OCI-LY7 (cell line): ENCODE measurements at regions not wholly inside any gene's neighbourhood (a gene's known extent, or its start where the extent isn't known, plus 50 kb on each side); places are given as distances from the start of the nearest gene placed in this dataset.

Source experiments
- BruUV-seq: library from RNA; stranded (reverse); fragments of 400-500 nt; replicated peaks from 2 replicates; lab custom pipeline; 2021; lab: Mats Ljungman, UMichigan
- CTCF ChIA-PET: fragments of 300-600 bp; sonication (Branson Sonifier 250); formaldehyde crosslinking; loops from one replicate; lab custom pipeline; 2022; ENCODE audit warnings: antibody characterized with exemption; ENCODE audit not compliant: unreplicated experiment; lab: Charles Lee
- POLR2A ChIA-PET: fragments of 300-600 bp; sonication (Branson Sonifier 250); formaldehyde crosslinking; loops from one replicate; lab custom pipeline; 2022; ENCODE audit warnings: antibody characterized with exemption; lab: Charles Lee
- DNase-seq: peaks from one replicate; pipeline ENCODE4 v3.0.0-alpha.2; 2015; ENCODE audit warnings: low spot score
- H2AFZ ChIP-seq: fragments of 200-600 bp; sonication (generic), shearing (Covaris generic); 2 replicates; pipeline ENCODE4 v1.6.1; 2014; ENCODE audit warnings: mild to moderate bottlenecking, antibody characterized with exemption, low read length, moderate library complexity
- H3K27ac ChIP-seq: fragments of 200-600 bp; sonication (generic); 2 replicates; pipeline ENCODE4 v1.5.1; 2014; ENCODE audit warnings: mixed run types, low read depth, mild to moderate bottlenecking, moderate library complexity, low read length, inconsistent platforms; ENCODE audit not compliant: poor library complexity, severe bottlenecking
- H3K36me3 ChIP-seq: fragments of 200-600 bp; sonication (generic); 2 replicates; pipeline ENCODE4 v1.6.1; 2014; ENCODE audit warnings: mild to moderate bottlenecking, antibody characterized with exemption, low read length, moderate library complexity, mixed read lengths; ENCODE audit not compliant: insufficient read depth
- H3K4me1 ChIP-seq: fragments of 200-600 bp; sonication (generic); 2 replicates; pipeline ENCODE4 v1.5.1; 2014; ENCODE audit warnings: mild to moderate bottlenecking, low read length; ENCODE audit not compliant: insufficient read depth, poor library complexity, severe bottlenecking
- H3K4me2 ChIP-seq: fragments of 200-600 bp; sonication (generic); 2 replicates; pipeline ENCODE4 v1.6.1; 2014; ENCODE audit warnings: mild to moderate bottlenecking, low read length
- H3K4me3 ChIP-seq: fragments of 200-600 bp; sonication (generic); 2 replicates; pipeline ENCODE4 v1.5.1; 2014; ENCODE audit warnings: mild to moderate bottlenecking, low read depth, low read length; ENCODE audit not compliant: poor library complexity, severe bottlenecking
- H3K79me2 ChIP-seq: fragments of 200-600 bp; sonication (generic); 2 replicates; pipeline ENCODE4 v1.6.1; 2016; ENCODE audit warnings: low read depth, mild to moderate bottlenecking, low read length, moderate library complexity, mixed read lengths; ENCODE audit not compliant: insufficient read depth
- H3K9me2 ChIP-seq: fragments of 200-600 bp; sonication (generic); 2 replicates; pipeline ENCODE4 v1.6.1; 2016; ENCODE audit warnings: mild to moderate bottlenecking, low read length, mixed read lengths; ENCODE audit not compliant: insufficient read depth
- H3K9me3 ChIP-seq: fragments of 200-600 bp; sonication (generic); 2 replicates; pipeline ENCODE4 v1.6.1; 2014; ENCODE audit warnings: mild to moderate bottlenecking, mixed run types, low read length, mixed read lengths
- H4K20me1 ChIP-seq: fragments of 200-600 bp; sonication (generic); 2 replicates; pipeline ENCODE4 v1.6.1; 2014; ENCODE audit warnings: mild to moderate bottlenecking, antibody characterized with exemption, low read length, moderate library complexity, mixed read lengths; ENCODE audit not compliant: insufficient read depth
- CTCF ChIP-seq: fragments of 200-600 bp; sonication (generic); conservative IDR thresholded peaks from 2 replicates; pipeline ENCODE4 v1.5.1; 2014; ENCODE audit warnings: mild to moderate bottlenecking, antibody characterized with exemption, low read length, moderate library complexity, mixed read lengths
- EZH2phosphoT487 ChIP-seq: fragments of 200-600 bp; sonication (generic); IDR thresholded peaks from 2 replicates; pipeline ENCODE4 v1.6.1; 2018; ENCODE audit warnings: low read depth, borderline replicate concordance, mild to moderate bottlenecking, mixed run types, antibody characterized with exemption, low read length, moderate library complexity, mixed read lengths
- intact Hi-C: fragments of 100-400 bp; cut with micrococcal nuclease; formaldehyde crosslinking; loops from one replicate; pipeline ENCODE4 v1.10.0; 2022; ENCODE audit not compliant: unreplicated experiment

DNA sequence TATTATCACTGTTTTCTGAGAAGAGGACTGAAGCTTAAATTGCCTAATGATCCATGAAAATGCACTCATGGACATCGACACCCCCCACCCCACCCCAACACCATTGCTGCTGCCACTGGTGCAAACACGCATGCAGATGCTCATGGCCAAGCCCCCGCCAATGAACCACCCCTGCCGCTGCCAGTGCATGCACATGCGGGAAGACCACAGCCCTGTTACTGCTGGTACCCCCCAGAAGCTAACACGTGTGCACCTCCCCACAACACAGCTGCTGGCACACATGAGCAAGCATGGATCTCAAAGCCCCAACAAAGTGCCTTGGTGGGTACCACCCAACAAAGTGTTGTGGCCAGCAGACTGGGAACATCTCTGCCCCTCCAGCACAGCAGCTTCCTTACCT lies 594.1 kb upstream of the FAT1 start:
- CTCF ChIA-PET, result no interaction called here
- POLR2A ChIA-PET, result interaction anchor here (0.6 to 1.1 kb wide), 2 partner anchors 14 to 94 kb away, joined by 3 read pairs; no protein-coding TSS in a partner anchor
- H3K4me2 ChIP-seq, result no peak overlapping the region
- H3K27ac ChIP-seq, result no peak overlapping the region
- H3K9me2 ChIP-seq, result peaks cover 4% of the 10 kb centered on the region; the same call in 1 of the 2 replicates
- H2AFZ ChIP-seq, result no peak overlapping the region
- no peak overlapping the region for H3K4me3 ChIP-seq
- no peaks in the 10 kb centered on the region for H3K9me3 ChIP-seq
- DNase-seq, result no peak
- intact Hi-C loops, result no loop called here
- H4K20me1 ChIP-seq, result no peaks in the 10 kb centered on the region
- BruUV-seq, result no TSS peak
- H3K79me2 ChIP-seq, result no peaks in the 10 kb centered on the region
- H3K4me1 ChIP-seq, result peaks cover 12% of the 10 kb centered on the region
- H3K36me3 ChIP-seq, result no peaks in the 10 kb centered on the region
- TF ChIP-seq EZH2phosphoT487, result no peak
- TF ChIP-seq CTCF, result no peak

GRCh38 chr4:187321711-187322110 lies 598.1 kb upstream of the FAT1 start:
- TF ChIP-seq EZH2phosphoT487, result no peak
- no peak overlapping the region for H3K4me3 ChIP-seq
- peaks cover 4% of the 10 kb centered on the region; the same call in 1 of the 2 replicates for H3K9me2 ChIP-seq
- H3K36me3 ChIP-seq, result no peaks in the 10 kb centered on the region
- H3K4me2 ChIP-seq, result no peak overlapping the region
- no peaks in the 10 kb centered on the region for H3K4me1 ChIP-seq
- no peak overlapping the region for H2AFZ ChIP-seq
- H3K27ac ChIP-seq, result no peak overlapping the region
- ChIA-PET POLR2A (interaction anchor here (1.1 to 1.8 kb wide), 2 partner anchors 11 to 17 kb away, joined by 3 to 4 read pairs; no protein-coding TSS in a partner anchor), CTCF (no interaction called here)
- H4K20me1 ChIP-seq, result no peaks in the 10 kb centered on the region
- no peaks in the 10 kb centered on the region for H3K79me2 ChIP-seq
- DNase-seq, result no peak
- intact Hi-C loops, result no loop called here
- BruUV-seq, result no TSS peak
- H3K9me3 ChIP-seq, result no peaks in the 10 kb centered on the region

GRCh38 chr4:187332141-187332540 lies 608.5 kb upstream of the FAT1 start:
- no peak for DNase-seq
- POLR2A ChIA-PET, result no interaction called here
- Histone ChIP-seq H3K9me2 (no peaks in the 10 kb centered on the region), H3K27ac (no peak overlapping the region), H4K20me1 (no peaks in the 10 kb centered on the region), H3K4me1 (no peaks in the 10 kb centered on the region), H3K9me3 (no peaks in the 10 kb centered on the region), H2AFZ (no peak overlapping the region), H3K79me2 (no peaks in the 10 kb centered on the region), H3K36me3 (no peaks in the 10 kb centered on the region), H3K4me3 (no peak overlapping the region), H3K4me2 (no peak overlapping the region)
- no TSS peak for BruUV-seq
- TF ChIP-seq EZH2phosphoT487, result no peak
- TF ChIP-seq CTCF, result no peak
- CTCF ChIA-PET, result no interaction called here
- intact Hi-C loops, result no loop called here
